Posterior vena cava (tissue), 2 donors: ENCODE measurements at regions not wholly inside any gene's neighbourhood (a gene's known extent, or its start where the extent isn't known, plus 50 kb on each side); places are given as distances from the start of the nearest gene placed in this dataset.
A peak's percentile ranks its signal among the peaks of the same experiment; 100 is the strongest.

ENCODE experiments used
- DNase-seq: peaks from one replicate; pipeline ENCODE4 v3.0.0-alpha.2; 2020; ENCODE audit warnings: low spot score
- intact Hi-C, 2 donors: fragments of 100-400 bp; cut with DNase I; formaldehyde crosslinking; loops; one replicate each; pipeline versions ENCODE4 v1.14.1 to v1.14.2; 2022 to 2023
- donor health status: DM: yes; HTN: yes; CAD: no.
- donor health status: DM: yes; HTN: yes; CAD: no.

GRCh38 chr15:87805117-87805820 is 451.3 kb downstream of the NTRK3 start:
- DNase-seq = no peak
- intact Hi-C loops = no loop called here

- intact Hi-C loops = no loop called here
- no peak for DNase-seq
These were observed 452.1 kb downstream of the NTRK3 start for GRCh38 chr15:87804451-87804850.

- intact Hi-C loops = no loop called here
- DNase-seq = no peak
These were observed 456.7 kb downstream of the NTRK3 start for GRCh38 chr15:87799838-87800237.

GRCh38 chr15:87799428-87799827 is 457.1 kb downstream of the NTRK3 start:
- intact Hi-C loops = no loop called here
- no peak for DNase-seq

- intact Hi-C loops = no loop called here
- DNase-seq = no peak
These were observed 462.8 kb downstream of the NTRK3 start for GRCh38 chr15:87793725-87794124.

- no peak for DNase-seq
- intact Hi-C loops = no loop called here
These were observed 464.1 kb downstream of the NTRK3 start for GRCh38 chr15:87792250-87793040.

GRCh38 chr15:87781959-87782625 is 474.4 kb downstream of the NTRK3 start:
- intact Hi-C loops = no loop called here
- no peak for DNase-seq

GRCh38 chr15:87779746-87780145 is 476.8 kb downstream of the NTRK3 start:
- intact Hi-C loops = no loop called here

GRCh38 chr15:87778358-87778757 is 478.2 kb downstream of the NTRK3 start:
- DNase-seq = no peak

More at GRCh38 chr15:87779746-87780145, 476.8 kb downstream of the NTRK3 start:
- DNase-seq = no peak

GRCh38 chr15:87777054-87777561 is 479.4 kb downstream of the NTRK3 start:
- intact Hi-C loops = no loop called here
- peak; percentile 84 for DNase-seq

More at GRCh38 chr15:87778358-87778757, 478.2 kb downstream of the NTRK3 start:
- intact Hi-C loops = no loop called here

GRCh38 chr15:87767516-87767915 is 489.0 kb downstream of the NTRK3 start:
- no peak for DNase-seq
- intact Hi-C loops = no loop called here

GRCh38 chr15:87764461-87765240 is 491.9 kb downstream of the NTRK3 start:
- no peak for DNase-seq
- intact Hi-C loops = loop anchor here in 1 of 2 donors (1.0 to 5.0 kb wide), 2 partner anchors 12 to 157 kb away; no protein-coding TSS in a partner anchor

GRCh38 chr15:87763837-87764236 is 492.7 kb downstream of the NTRK3 start:
- DNase-seq = no peak
- intact Hi-C loops = loop anchor here in 1 of 2 donors (5.0 kb wide), 1 partner anchor 157 kb away; no protein-coding TSS in a partner anchor

GRCh38 chr15:87761736-87762509 is 494.6 kb downstream of the NTRK3 start:
- DNase-seq = no peak

GRCh38 chr15:87760547-87761314 is 495.8 kb downstream of the NTRK3 start:
- no peak for DNase-seq
- intact Hi-C loops = loop anchor here in 1 of 2 donors (5.0 kb wide), 1 partner anchor 153 kb away; no protein-coding TSS in a partner anchor

More at GRCh38 chr15:87761736-87762509, 494.6 kb downstream of the NTRK3 start:
- intact Hi-C loops = loop anchor here in 1 of 2 donors (5.0 kb wide), 1 partner anchor 155 kb away; no protein-coding TSS in a partner anchor

GRCh38 chr15:87758794-87759418 is 497.6 kb downstream of the NTRK3 start:
- no peak for DNase-seq
- intact Hi-C loops = loop anchor here in 1 of 2 donors (10.0 kb wide), 1 partner anchor 1046 kb away; the partner anchor contains the start of gene ACAN

GRCh38 chr15:87757084-87757483 is 499.5 kb downstream of the NTRK3 start:
- no peak for DNase-seq
- intact Hi-C loops = loop anchor here in 1 of 2 donors (10.0 kb wide), 1 partner anchor 1048 kb away; the partner anchor contains the start of gene ACAN
